ENCODE measurements at regions not wholly inside any gene's neighbourhood (a gene's known extent, or its start where the extent isn't known, plus 50 kb on each side); places are given as distances from the start of the nearest gene placed in this dataset.
A peak's percentile ranks its signal among the peaks of the same experiment; 100 is the strongest.

- TF ChIP-seq CHD7 (IDR thresholded peaks at IDR 0.05; ENCODE audit: insufficient replicate concordance, low read length) = no peak
- no peak for TF ChIP-seq ATF2 (IDR thresholded peaks at IDR 0.05; ENCODE audit: low read length)
- TF ChIP-seq RAD21 (IDR thresholded peaks at IDR 0.05 in 1 of 2, conservative IDR thresholded peaks at IDR 0.05 in 1 of 2; ENCODE audit: low read depth in 2 of 2, low read length in 2 of 2) = peak; percentile 38 to 50; a peak in 3 of 4 replicates
- no peak for TF ChIP-seq SUZ12 (IDR thresholded peaks at IDR 0.05; ENCODE audit: low read length)
- no peak for TF ChIP-seq NRF1 (IDR thresholded peaks at IDR 0.05; ENCODE audit: low read depth, low read length)
- TF ChIP-seq CTBP2 (IDR thresholded peaks at IDR 0.05; ENCODE audit: borderline replicate concordance, insufficient read depth, insufficient read length, low read length) = no peak
- no peak for TF ChIP-seq BRCA1 (IDR thresholded peaks at IDR 0.05; ENCODE audit: low read depth, low read length)
Measured at GRCh38 chr4:42768125-42768748, 111.3 kb upstream of the ATP8A1 start (continued).
